ENCODE measurements at regions not wholly inside any gene's neighbourhood (a gene's known extent, or its start where the extent isn't known, plus 50 kb on each side); places are given as distances from the start of the nearest gene placed in this dataset.

GRCh38 chrX:14194711-14195110 is 165.0 kb upstream of the GEMIN8 start:
- TF ChIP-seq CTCF (optimal IDR thresholded peaks at IDR 0.05 in 1 of 3, IDR thresholded peaks at IDR 0.05 in 1 of 3, conservative IDR thresholded peaks at IDR 0.05 in 1 of 3; ENCODE audit: extremely low read depth in 1 of 3, insufficient read depth in 2 of 3, low read length in 3 of 3) (no peak), EZH2 (IDR thresholded peaks at IDR 0.05; ENCODE audit: low read length) (no peak)
